T-helper 17 cell (primary cell): ENCODE measurements at regions not wholly inside any gene's neighbourhood (a gene's known extent, or its start where the extent isn't known, plus 50 kb on each side); places are given as distances from the start of the nearest gene placed in this dataset.

Source experiments
- ATAC-seq: fragments of 150-1000 bp; cut with Tn5 transposase; 2 replicates; pipeline ENCODE4 v1.10.0; 2021; ENCODE audit warnings: mild to moderate bottlenecking, moderate library complexity
- DNase-seq, 3 donors: peaks; one replicate each; pipeline versions ENCODE4 v3.0.0 to v3.0.0-alpha.2; 2020 to 2021
- H3K9me3 ChIP-seq: one replicate; pipeline ENCODE4 v1.7.0; 2013; ENCODE audit warnings: low read length, mild to moderate bottlenecking; ENCODE audit not compliant: control insufficient read depth, poor library complexity, severe bottlenecking
- H3K27ac Mint-ChIP-seq: one replicate; pipeline ENCODE4 v1.8.0; 2022; ENCODE audit warnings: mild to moderate bottlenecking, moderate library complexity, mixed read lengths
- H3K27me3 Mint-ChIP-seq: one replicate; pipeline ENCODE4 v1.8.0; 2022; ENCODE audit warnings: mixed read lengths
- H3K36me3 Mint-ChIP-seq: one replicate; pipeline ENCODE4 v1.8.0; 2022; ENCODE audit warnings: low read depth, mixed read lengths
- H3K4me1 Mint-ChIP-seq: one replicate; pipeline ENCODE4 v1.8.0; 2022; ENCODE audit warnings: mild to moderate bottlenecking, mixed read lengths
- H3K4me3 Mint-ChIP-seq: one replicate; pipeline ENCODE4 v1.8.0; 2022; ENCODE audit warnings: mild to moderate bottlenecking, moderate library complexity, mixed read lengths

GRCh38 chr19:28288572-28289264 lies 924.2 kb downstream of the UQCRFS1 start:
- ATAC-seq: no peak
- Mint-ChIP-seq H3K4me3 (no peak overlapping the region), H3K4me1 (no peaks in the 10 kb centered on the region), H3K27me3 (no peaks in the 10 kb centered on the region), H3K27ac (no peak overlapping the region), H3K36me3 (no peaks in the 10 kb centered on the region)
- DNase-seq: no peak
- no peaks in the 10 kb centered on the region for H3K9me3 ChIP-seq

- no peak for DNase-seq
- Mint-ChIP-seq H3K27me3 (no peaks in the 10 kb centered on the region), H3K4me3 (no peak overlapping the region), H3K36me3 (no peaks in the 10 kb centered on the region), H3K4me1 (no peaks in the 10 kb centered on the region), H3K27ac (no peak overlapping the region)
- H3K9me3 ChIP-seq: no peaks in the 10 kb centered on the region
- ATAC-seq: no peak
These were observed 927.0 kb downstream of the UQCRFS1 start for GRCh38 chr19:28285917-28286316.

GRCh38 chr19:28285078-28285477 lies 927.9 kb downstream of the UQCRFS1 start:
- Mint-ChIP-seq H3K4me1 (no peaks in the 10 kb centered on the region), H3K27me3 (no peaks in the 10 kb centered on the region), H3K27ac (no peak overlapping the region), H3K4me3 (no peak overlapping the region), H3K36me3 (no peaks in the 10 kb centered on the region)
- ATAC-seq: no peak
- no peaks in the 10 kb centered on the region for H3K9me3 ChIP-seq
- no peak for DNase-seq

- H3K27ac Mint-ChIP-seq: no peak overlapping the region
- DNase-seq (no peak), ATAC-seq (no peak)
- H3K36me3 Mint-ChIP-seq: no peaks in the 10 kb centered on the region
- no peaks in the 10 kb centered on the region for H3K27me3 Mint-ChIP-seq
- H3K4me3 Mint-ChIP-seq: no peak overlapping the region
- H3K4me1 Mint-ChIP-seq: no peaks in the 10 kb centered on the region
- no peaks in the 10 kb centered on the region for H3K9me3 ChIP-seq
These were observed 928.6 kb downstream of the UQCRFS1 start for GRCh38 chr19:28284389-28284788.

GRCh38 chr19:28283592-28283991 lies 929.4 kb downstream of the UQCRFS1 start:
- no peaks in the 10 kb centered on the region for H3K36me3 Mint-ChIP-seq
- no peaks in the 10 kb centered on the region for H3K27me3 Mint-ChIP-seq

GRCh38 chr19:28281676-28282075 lies 931.3 kb downstream of the UQCRFS1 start:
- Mint-ChIP-seq H3K4me1 (no peaks in the 10 kb centered on the region), H3K4me3 (no peak overlapping the region), H3K27me3 (no peaks in the 10 kb centered on the region), H3K27ac (no peak overlapping the region), H3K36me3 (no peaks in the 10 kb centered on the region)
- ATAC-seq: no peak
- no peak for DNase-seq
- no peaks in the 10 kb centered on the region for H3K9me3 ChIP-seq

More at GRCh38 chr19:28283592-28283991, 929.4 kb downstream of the UQCRFS1 start:
- H3K27ac Mint-ChIP-seq: no peak overlapping the region
- DNase-seq (no peak), ATAC-seq (no peak)
- H3K4me1 Mint-ChIP-seq: no peaks in the 10 kb centered on the region
- no peak overlapping the region for H3K4me3 Mint-ChIP-seq
- no peaks in the 10 kb centered on the region for H3K9me3 ChIP-seq

- ATAC-seq (no peak), DNase-seq (no peak)
- H3K9me3 ChIP-seq: no peaks in the 10 kb centered on the region
- Mint-ChIP-seq H3K4me1 (no peaks in the 10 kb centered on the region), H3K27ac (no peak overlapping the region), H3K36me3 (no peaks in the 10 kb centered on the region), H3K4me3 (no peak overlapping the region), H3K27me3 (no peaks in the 10 kb centered on the region)
These were observed 948.4 kb downstream of the UQCRFS1 start for GRCh38 chr19:28264556-28264955.

GRCh38 chr19:28258829-28259228 lies 954.1 kb downstream of the UQCRFS1 start:
- no peak overlapping the region for H3K27ac Mint-ChIP-seq
- no peaks in the 10 kb centered on the region for H3K27me3 Mint-ChIP-seq

GRCh38 chr19:28257396-28257795 lies 955.6 kb downstream of the UQCRFS1 start:
- Mint-ChIP-seq H3K4me3 (no peak overlapping the region), H3K36me3 (no peaks in the 10 kb centered on the region), H3K27me3 (no peaks in the 10 kb centered on the region), H3K4me1 (no peaks in the 10 kb centered on the region), H3K27ac (no peak overlapping the region)
- ATAC-seq (no peak), DNase-seq (no peak)
- no peaks in the 10 kb centered on the region for H3K9me3 ChIP-seq

More at GRCh38 chr19:28258829-28259228, 954.1 kb downstream of the UQCRFS1 start:
- no peaks in the 10 kb centered on the region for H3K9me3 ChIP-seq
- H3K36me3 Mint-ChIP-seq: no peaks in the 10 kb centered on the region
- H3K4me1 Mint-ChIP-seq: no peaks in the 10 kb centered on the region
- no peak overlapping the region for H3K4me3 Mint-ChIP-seq
- DNase-seq: no peak
- no peak for ATAC-seq

GRCh38 chr19:28247243-28247642 lies 965.7 kb downstream of the UQCRFS1 start:
- Mint-ChIP-seq H3K27ac (no peak overlapping the region), H3K36me3 (no peaks in the 10 kb centered on the region), H3K27me3 (no peaks in the 10 kb centered on the region), H3K4me3 (no peak overlapping the region), H3K4me1 (no peaks in the 10 kb centered on the region)
- DNase-seq: no peak
- H3K9me3 ChIP-seq: no peaks in the 10 kb centered on the region
- ATAC-seq: no peak

- H3K27me3 Mint-ChIP-seq: no peaks in the 10 kb centered on the region
- H3K9me3 ChIP-seq: no peaks in the 10 kb centered on the region
- H3K4me3 Mint-ChIP-seq: no peak overlapping the region
- no peaks in the 10 kb centered on the region for H3K36me3 Mint-ChIP-seq
- DNase-seq (no peak), ATAC-seq (no peak)
- H3K4me1 Mint-ChIP-seq: no peaks in the 10 kb centered on the region
- no peak overlapping the region for H3K27ac Mint-ChIP-seq
These were observed 967.0 kb downstream of the UQCRFS1 start for GRCh38 chr19:28245937-28246336.

GRCh38 chr19:28244966-28245365 lies 968.0 kb downstream of the UQCRFS1 start:
- H3K27me3 Mint-ChIP-seq: no peaks in the 10 kb centered on the region
- no peaks in the 10 kb centered on the region for H3K36me3 Mint-ChIP-seq
- H3K27ac Mint-ChIP-seq: no peak overlapping the region
- no peak overlapping the region for H3K4me3 Mint-ChIP-seq
- no peak for ATAC-seq
- DNase-seq: no peak
- H3K4me1 Mint-ChIP-seq: no peaks in the 10 kb centered on the region
- no peaks in the 10 kb centered on the region for H3K9me3 ChIP-seq

- Mint-ChIP-seq H3K4me3 (no peak overlapping the region), H3K27me3 (no peaks in the 10 kb centered on the region), H3K27ac (no peak overlapping the region), H3K4me1 (no peaks in the 10 kb centered on the region), H3K36me3 (no peaks in the 10 kb centered on the region)
- ATAC-seq (no peak), DNase-seq (no peak)
- H3K9me3 ChIP-seq: peaks cover 2% of the 10 kb centered on the region
These were observed 970.5 kb downstream of the UQCRFS1 start for GRCh38 chr19:28242317-28242927.

- peaks cover 2% of the 10 kb centered on the region for H3K9me3 ChIP-seq
- DNase-seq (no peak), ATAC-seq (no peak)
- Mint-ChIP-seq H3K36me3 (no peaks in the 10 kb centered on the region), H3K27me3 (no peaks in the 10 kb centered on the region), H3K4me3 (no peak overlapping the region), H3K27ac (no peak overlapping the region), H3K4me1 (no peaks in the 10 kb centered on the region)
These were observed 973.7 kb downstream of the UQCRFS1 start for GRCh38 chr19:28239270-28239669.
